Activated CD4-positive, alpha-beta memory T cell treated with anti-CD3 and anti-CD28 coated beads for 36 hours (primary cell): ENCODE measurements at regions not wholly inside any gene's neighbourhood (a gene's known extent, or its start where the extent isn't known, plus 50 kb on each side); places are given as distances from the start of the nearest gene placed in this dataset.

Experiments
- CTCF ChIA-PET: fragments of 350-600 bp; sonication (Branson Sonifier 250); formaldehyde crosslinking; loops from one replicate; lab custom pipeline; 2021; ENCODE audit warnings: antibody characterized with exemption, inconsistent platforms; lab: Charles Lee
- POLR2A ChIA-PET: fragments of 350-600 bp; sonication (Branson Sonifier 250); formaldehyde crosslinking; loops from one replicate; lab custom pipeline; 2021; ENCODE audit warnings: antibody characterized with exemption; lab: Charles Lee
- DNase-seq: peaks from one replicate; pipeline ENCODE4 v3.0.0-alpha.2; 2020
- H3K27ac Mint-ChIP-seq: one replicate; pipeline ENCODE4 v1.8.0; 2021; ENCODE audit warnings: mixed read lengths
- H3K27me3 Mint-ChIP-seq: one replicate; pipeline ENCODE4 v1.8.0; 2021; ENCODE audit warnings: mixed read lengths
- H3K36me3 Mint-ChIP-seq: one replicate; pipeline ENCODE4 v1.8.0; 2021; ENCODE audit warnings: mixed read lengths
- H3K4me1 Mint-ChIP-seq: one replicate; pipeline ENCODE4 v1.8.0; 2021; ENCODE audit warnings: low read depth, mixed read lengths
- H3K4me3 Mint-ChIP-seq: one replicate; pipeline ENCODE4 v1.8.0; 2021; ENCODE audit warnings: mild to moderate bottlenecking, mixed read lengths
- H3K9me3 Mint-ChIP-seq: one replicate; pipeline ENCODE4 v1.8.0; 2021; ENCODE audit warnings: mixed read lengths
- intact Hi-C: fragments of 100-400 bp; cut with micrococcal nuclease; formaldehyde crosslinking; loops from one replicate; pipeline ENCODE4 v1.15.1; 2023

GRCh38 chr3:193826159-193826795, 233.3 kb downstream of the OPA1 start:
- intact Hi-C loops: no loop called here
- Mint-ChIP-seq H3K4me3 (no peak overlapping the region), H3K9me3 (no peaks in the 10 kb centered on the region), H3K4me1 (no peaks in the 10 kb centered on the region), H3K27me3 (peaks cover 14% of the 10 kb centered on the region), H3K27ac (no peak overlapping the region), H3K36me3 (no peaks in the 10 kb centered on the region)
- ChIA-PET POLR2A (no interaction called here), CTCF (interaction anchor here (1.0 kb wide), 1 partner anchor 309 kb away, joined by 4 read pairs; the partner anchor contains the start of gene HES1)
- no peak for DNase-seq

- DNase-seq: no peak
- intact Hi-C loops: no loop called here
- H3K9me3 Mint-ChIP-seq: no peaks in the 10 kb centered on the region
- no peak overlapping the region for H3K27ac Mint-ChIP-seq
- no peaks in the 10 kb centered on the region for H3K36me3 Mint-ChIP-seq
- no peaks in the 10 kb centered on the region for H3K4me1 Mint-ChIP-seq
- ChIA-PET POLR2A (no interaction called here), CTCF (interaction anchor here (1.0 kb wide), 1 partner anchor 308 kb away, joined by 4 read pairs; the partner anchor contains the start of gene HES1)
- peaks cover 14% of the 10 kb centered on the region for H3K27me3 Mint-ChIP-seq
- no peak overlapping the region for H3K4me3 Mint-ChIP-seq
Observed at GRCh38 chr3:193827040-193827669, 234.1 kb downstream of the OPA1 start.

GRCh38 chr3:193827871-193828270, 234.9 kb downstream of the OPA1 start:
- no peak for DNase-seq
- Mint-ChIP-seq H3K27ac (no peak overlapping the region), H3K9me3 (no peaks in the 10 kb centered on the region), H3K4me3 (no peak overlapping the region), H3K27me3 (peaks cover 8% of the 10 kb centered on the region), H3K4me1 (no peaks in the 10 kb centered on the region), H3K36me3 (no peaks in the 10 kb centered on the region)
- intact Hi-C loops: no loop called here
- ChIA-PET POLR2A (no interaction called here), CTCF (no interaction called here)

- intact Hi-C loops: no loop called here
- H3K36me3 Mint-ChIP-seq: no peaks in the 10 kb centered on the region
- H3K27ac Mint-ChIP-seq: no peak overlapping the region
- POLR2A ChIA-PET: no interaction called here
- no peaks in the 10 kb centered on the region for H3K4me1 Mint-ChIP-seq
- no peak overlapping the region for H3K4me3 Mint-ChIP-seq
- CTCF ChIA-PET: no interaction called here
- DNase-seq: no peak
- peaks cover 6% of the 10 kb centered on the region for H3K27me3 Mint-ChIP-seq
- no peaks in the 10 kb centered on the region for H3K9me3 Mint-ChIP-seq
Observed at GRCh38 chr3:193828477-193828876, 235.5 kb downstream of the OPA1 start.

DNA sequence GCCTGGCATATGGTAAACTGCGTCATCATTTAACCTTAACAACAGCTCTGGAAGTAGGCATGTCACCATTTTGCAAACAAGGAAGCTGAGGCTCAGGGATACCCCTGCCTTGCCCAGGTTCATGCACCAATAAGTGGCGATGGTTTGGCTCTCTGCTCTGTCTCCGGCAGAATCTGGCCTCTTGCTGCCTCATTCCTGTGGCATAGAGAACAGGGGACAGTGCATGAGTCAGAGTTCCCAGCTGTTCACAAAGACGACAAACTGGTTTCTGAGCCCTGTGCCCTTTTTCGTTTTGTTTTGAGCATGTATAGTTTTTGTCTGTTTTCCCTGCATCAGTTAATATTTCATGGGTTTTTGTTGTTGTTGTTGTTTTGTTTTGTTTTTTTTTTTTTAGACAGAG, 236.8 kb downstream of the OPA1 start:
- H3K9me3 Mint-ChIP-seq: no peaks in the 10 kb centered on the region
- no peaks in the 10 kb centered on the region for H3K36me3 Mint-ChIP-seq
- peaks cover 6% of the 10 kb centered on the region for H3K4me1 Mint-ChIP-seq
- H3K4me3 Mint-ChIP-seq: no peak overlapping the region
- intact Hi-C loops: no loop called here
- H3K27me3 Mint-ChIP-seq: peaks cover 12% of the 10 kb centered on the region
- no peak for DNase-seq
- H3K27ac Mint-ChIP-seq: no peak overlapping the region
- ChIA-PET CTCF (no interaction called here), POLR2A (no interaction called here)

- Mint-ChIP-seq H3K4me3 (no peak overlapping the region), H3K4me1 (peaks cover 6% of the 10 kb centered on the region), H3K36me3 (no peaks in the 10 kb centered on the region), H3K9me3 (no peaks in the 10 kb centered on the region), H3K27ac (no peak overlapping the region), H3K27me3 (peaks cover 17% of the 10 kb centered on the region)
- ChIA-PET POLR2A (no interaction called here), CTCF (no interaction called here)
- DNase-seq: no peak
- intact Hi-C loops: no loop called here
Observed at GRCh38 chr3:193830791-193831191, 237.8 kb downstream of the OPA1 start.

- H3K36me3 Mint-ChIP-seq: no peaks in the 10 kb centered on the region
Observed at GRCh38 chr3:193831495-193832455, 238.8 kb downstream of the OPA1 start.

DNA sequence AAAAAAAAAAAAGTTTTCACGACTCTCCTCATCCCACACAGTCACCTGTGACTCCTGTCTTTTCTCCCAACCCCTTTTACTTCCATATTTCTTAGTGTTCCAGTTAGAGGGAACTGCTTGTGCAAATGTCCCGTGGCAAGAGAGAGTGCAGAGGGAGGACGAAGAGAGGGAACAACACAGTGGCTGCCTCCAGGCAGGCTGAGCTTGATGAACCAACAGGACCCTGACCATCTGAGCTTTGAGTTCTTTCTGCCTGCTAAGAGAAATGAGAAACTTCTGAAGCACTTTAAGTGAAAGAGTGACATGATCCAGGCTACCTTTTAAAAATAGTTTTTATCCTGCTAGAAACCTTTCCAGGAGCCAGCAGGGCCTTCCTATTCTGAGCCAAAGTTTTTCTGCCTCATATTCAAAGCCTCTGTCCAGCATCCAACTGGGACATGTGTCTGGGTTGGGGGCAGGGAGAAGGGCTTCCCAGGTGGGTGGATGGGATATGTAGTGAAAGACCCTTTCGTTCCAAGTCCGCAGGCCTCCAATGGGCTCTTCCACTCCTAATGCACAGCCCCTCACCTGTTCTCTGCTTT, 239.9 kb downstream of the OPA1 start:
- DNase-seq: no peak
- CTCF ChIA-PET: no interaction called here
- H3K36me3 Mint-ChIP-seq: no peaks in the 10 kb centered on the region
- H3K4me1 Mint-ChIP-seq: peaks cover 6% of the 10 kb centered on the region
- H3K4me3 Mint-ChIP-seq: no peak overlapping the region
- POLR2A ChIA-PET: interaction anchor here (0.6 kb wide), 1 partner anchor 10 kb away, joined by 3 read pairs; no protein-coding TSS in a partner anchor
- no peak overlapping the region for H3K27ac Mint-ChIP-seq
- intact Hi-C loops: no loop called here
- peaks cover 17% of the 10 kb centered on the region for H3K27me3 Mint-ChIP-seq
- no peaks in the 10 kb centered on the region for H3K9me3 Mint-ChIP-seq

More at GRCh38 chr3:193831495-193832455, 238.8 kb downstream of the OPA1 start:
- intact Hi-C loops: no loop called here
- DNase-seq: no peak
- Mint-ChIP-seq H3K27ac (no peak overlapping the region), H3K4me3 (no peak overlapping the region), H3K27me3 (peaks cover 17% of the 10 kb centered on the region), H3K4me1 (peaks cover 6% of the 10 kb centered on the region), H3K9me3 (no peaks in the 10 kb centered on the region)
- CTCF ChIA-PET: no interaction called here
- POLR2A ChIA-PET: no interaction called here

DNA sequence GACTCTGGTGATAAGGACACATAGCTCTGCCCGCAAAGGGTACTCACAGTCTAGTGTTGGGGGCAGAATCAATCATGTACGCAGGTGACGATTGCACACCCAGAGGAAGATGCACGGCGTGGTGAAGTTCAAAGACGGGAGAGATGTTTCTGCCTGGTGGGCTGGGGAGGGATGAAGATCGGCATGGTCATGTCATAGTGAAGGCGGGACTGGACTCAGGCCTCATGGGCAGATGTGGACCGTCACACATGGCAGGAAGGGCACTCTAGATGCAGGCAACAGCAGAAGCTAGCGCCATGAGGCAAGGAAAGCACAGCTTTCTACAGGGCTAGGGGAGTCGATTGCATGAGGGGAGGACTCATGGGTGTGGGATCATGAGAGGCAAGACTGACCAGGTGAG, 240.6 kb downstream of the OPA1 start:
- peaks cover 15% of the 10 kb centered on the region for H3K27me3 Mint-ChIP-seq
- H3K4me3 Mint-ChIP-seq: no peak overlapping the region
- H3K4me1 Mint-ChIP-seq: peaks cover 6% of the 10 kb centered on the region
- no peaks in the 10 kb centered on the region for H3K9me3 Mint-ChIP-seq
- intact Hi-C loops: no loop called here
- H3K36me3 Mint-ChIP-seq: no peaks in the 10 kb centered on the region
- no peak overlapping the region for H3K27ac Mint-ChIP-seq
- DNase-seq: no peak
- POLR2A ChIA-PET: no interaction called here
- CTCF ChIA-PET: no interaction called here

GRCh38 chr3:193835414-193835813, 242.4 kb downstream of the OPA1 start:
- ChIA-PET CTCF (no interaction called here), POLR2A (interaction anchor here (0.6 kb wide), 1 partner anchor 332 kb away, joined by 3 read pairs; no protein-coding TSS in a partner anchor)
- Mint-ChIP-seq H3K4me1 (peaks cover 6% of the 10 kb centered on the region), H3K4me3 (no peak overlapping the region), H3K9me3 (no peaks in the 10 kb centered on the region), H3K36me3 (no peaks in the 10 kb centered on the region), H3K27ac (no peak overlapping the region), H3K27me3 (peaks cover 13% of the 10 kb centered on the region)
- intact Hi-C loops: no loop called here
- DNase-seq: no peak

DNA sequence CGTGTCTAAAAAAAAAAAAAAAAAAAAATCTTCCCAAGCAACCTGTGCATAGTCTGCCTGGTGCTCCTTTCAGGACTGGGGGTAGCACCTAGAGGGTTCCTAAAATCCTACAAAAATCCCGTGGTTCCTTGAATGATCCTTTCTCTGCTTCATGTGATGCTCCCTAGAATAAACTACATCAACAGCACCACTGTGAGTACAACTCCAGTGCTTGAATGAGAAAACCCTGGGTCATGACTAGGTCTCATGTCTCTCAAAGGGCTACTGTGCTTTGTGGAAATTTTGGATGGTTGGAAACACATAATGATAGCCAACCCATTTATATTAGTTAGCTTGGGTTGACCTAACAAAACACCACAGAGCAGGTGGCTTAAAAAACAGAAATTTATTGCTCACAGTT, 243.5 kb downstream of the OPA1 start:
- H3K4me1 Mint-ChIP-seq: peaks cover 6% of the 10 kb centered on the region
- CTCF ChIA-PET: no interaction called here
- no peak overlapping the region for H3K4me3 Mint-ChIP-seq
- intact Hi-C loops: no loop called here
- H3K9me3 Mint-ChIP-seq: no peaks in the 10 kb centered on the region
- no peak for DNase-seq
- H3K36me3 Mint-ChIP-seq: no peaks in the 10 kb centered on the region
- H3K27ac Mint-ChIP-seq: no peak overlapping the region
- POLR2A ChIA-PET: interaction anchor here (0.6 kb wide), 1 partner anchor 129 kb away, joined by 4 read pairs; no protein-coding TSS in a partner anchor
- H3K27me3 Mint-ChIP-seq: peaks cover 19% of the 10 kb centered on the region

DNA sequence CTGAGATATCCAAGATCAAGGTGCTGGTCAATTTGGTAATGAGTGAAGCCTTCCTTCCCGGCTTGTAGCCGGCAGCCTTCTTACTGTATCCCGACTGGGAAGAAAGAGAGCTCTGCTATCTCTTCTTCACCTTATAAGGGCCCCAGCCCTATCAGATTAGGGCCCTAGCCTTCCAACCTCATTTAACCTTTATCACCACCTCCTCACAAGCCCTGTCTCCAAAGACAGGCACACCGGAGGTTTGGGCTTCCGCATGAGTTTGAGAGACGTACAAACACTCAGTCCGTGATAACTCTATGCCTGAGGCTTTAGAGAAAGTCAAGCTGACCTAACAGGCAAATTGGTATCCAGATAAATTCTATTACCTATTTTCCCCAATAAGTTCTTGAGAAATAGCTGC, 243.9 kb downstream of the OPA1 start:
- Mint-ChIP-seq H3K4me1 (peaks cover 6% of the 10 kb centered on the region), H3K4me3 (no peak overlapping the region), H3K27ac (no peak overlapping the region), H3K27me3 (peaks cover 20% of the 10 kb centered on the region), H3K9me3 (no peaks in the 10 kb centered on the region), H3K36me3 (no peaks in the 10 kb centered on the region)
- intact Hi-C loops: no loop called here
- ChIA-PET CTCF (no interaction called here), POLR2A (no interaction called here)
- DNase-seq: no peak
